ACC112 (cell line): ENCODE measurements at regions not wholly inside any gene's neighbourhood (a gene's known extent, or its start where the extent isn't known, plus 50 kb on each side); places are given as distances from the start of the nearest gene placed in this dataset.

Source experiments
- H2AFZ ChIP-seq: fragments of 200-600 bp; sonication (generic); one replicate; pipeline ENCODE4 v1.6.0; 2017; ENCODE audit warnings: antibody characterized with exemption, low read length; ENCODE audit not compliant: unreplicated experiment
- H3K27ac ChIP-seq: fragments of 200-600 bp; sonication (generic); 2 replicates; pipeline ENCODE4 v1.5.1; 2014; ENCODE audit warnings: low read depth, mild to moderate bottlenecking, antibody characterized with exemption, low read length, moderate library complexity
- H3K27me3 ChIP-seq: fragments of 200-600 bp; sonication (generic); 2 replicates; pipeline ENCODE4 v1.6.1; 2014; ENCODE audit warnings: mild to moderate bottlenecking, antibody characterized with exemption, low read length, moderate library complexity, mixed read lengths; ENCODE audit not compliant: insufficient read depth
- H3K36me3 ChIP-seq: fragments of 200-600 bp; sonication (generic); 2 replicates; pipeline ENCODE4 v1.6.1; 2016; ENCODE audit warnings: mild to moderate bottlenecking, antibody characterized with exemption, low read length, moderate library complexity, mixed read lengths; ENCODE audit not compliant: insufficient read depth
- H3K4me1 ChIP-seq: fragments of 200-600 bp; sonication (generic); one replicate; pipeline ENCODE4 v1.6.1; 2016; ENCODE audit warnings: low read length, mixed read lengths; ENCODE audit not compliant: insufficient read depth, unreplicated experiment, control insufficient read depth
- H3K4me3 ChIP-seq: fragments of 200-600 bp; sonication (generic); 2 replicates; pipeline ENCODE4 v1.5.1; 2014; ENCODE audit warnings: mild to moderate bottlenecking, low read depth, low read length
- H3K79me2 ChIP-seq: fragments of 200-600 bp; sonication (generic); one replicate; pipeline ENCODE4 v1.6.0; 2016; ENCODE audit warnings: low read length; ENCODE audit not compliant: control insufficient read depth, unreplicated experiment, insufficient read depth

- H2AFZ ChIP-seq, result peak overlapping the region; percentile 85
- peak overlapping the region; percentile 69 for H3K27ac ChIP-seq
- no peaks in the 10 kb centered on the region for H3K27me3 ChIP-seq
- no peaks in the 10 kb centered on the region for H3K79me2 ChIP-seq
- peaks cover 20% of the 10 kb centered on the region for H3K4me1 ChIP-seq
- peak overlapping the region; percentile 74 for H3K4me3 ChIP-seq
- no peaks in the 10 kb centered on the region for H3K36me3 ChIP-seq
These were observed 207.6 kb downstream of the OGFRL1 start for GRCh38 chr6:71496018-71496721.

GRCh38 chr6:71496722-71497033 lies 208.1 kb downstream of the OGFRL1 start:
- no peaks in the 10 kb centered on the region for H3K27me3 ChIP-seq
- no peaks in the 10 kb centered on the region for H3K36me3 ChIP-seq
- H3K27ac ChIP-seq, result peak overlapping the region; percentile 69
- H3K79me2 ChIP-seq, result no peaks in the 10 kb centered on the region
- H2AFZ ChIP-seq, result peak overlapping the region; percentile 85
- H3K4me1 ChIP-seq, result peaks cover 20% of the 10 kb centered on the region
- peak overlapping the region; percentile 74 for H3K4me3 ChIP-seq

- peaks cover 20% of the 10 kb centered on the region for H3K4me1 ChIP-seq
- no peak overlapping the region for H3K27ac ChIP-seq
- H2AFZ ChIP-seq, result no peak overlapping the region
These were observed 210.0 kb downstream of the OGFRL1 start for GRCh38 chr6:71498638-71499037.

GRCh38 chr6:71499667-71500066 lies 211.1 kb downstream of the OGFRL1 start:
- Histone ChIP-seq H3K4me1 (peaks cover 20% of the 10 kb centered on the region), H3K79me2 (no peaks in the 10 kb centered on the region), H3K4me3 (no peak overlapping the region), H3K27me3 (no peaks in the 10 kb centered on the region), H3K36me3 (no peaks in the 10 kb centered on the region), H2AFZ (peak overlapping the region; percentile 59), H3K27ac (no peak overlapping the region)

More at GRCh38 chr6:71498638-71499037, 210.0 kb downstream of the OGFRL1 start:
- Histone ChIP-seq H3K36me3 (no peaks in the 10 kb centered on the region), H3K27me3 (no peaks in the 10 kb centered on the region), H3K4me3 (no peak overlapping the region), H3K79me2 (no peaks in the 10 kb centered on the region)

GRCh38 chr6:71502168-71502567 lies 213.6 kb downstream of the OGFRL1 start:
- Histone ChIP-seq H3K4me3 (no peak overlapping the region), H3K4me1 (peaks cover 9% of the 10 kb centered on the region), H3K27ac (no peak overlapping the region), H2AFZ (no peak overlapping the region), H3K27me3 (no peaks in the 10 kb centered on the region), H3K36me3 (no peaks in the 10 kb centered on the region), H3K79me2 (no peaks in the 10 kb centered on the region)

GRCh38 chr6:71502956-71503355 lies 214.3 kb downstream of the OGFRL1 start:
- no peak overlapping the region for H2AFZ ChIP-seq
- H3K4me1 ChIP-seq, result peaks cover 5% of the 10 kb centered on the region
- no peaks in the 10 kb centered on the region for H3K79me2 ChIP-seq
- no peaks in the 10 kb centered on the region for H3K27me3 ChIP-seq
- H3K36me3 ChIP-seq, result no peaks in the 10 kb centered on the region
- H3K27ac ChIP-seq, result no peak overlapping the region
- no peak overlapping the region for H3K4me3 ChIP-seq

- Histone ChIP-seq H3K4me1 (peaks cover 11% of the 10 kb centered on the region), H3K4me3 (no peak overlapping the region), H3K79me2 (no peaks in the 10 kb centered on the region), H2AFZ (no peak overlapping the region), H3K27me3 (no peaks in the 10 kb centered on the region), H3K27ac (no peak overlapping the region), H3K36me3 (no peaks in the 10 kb centered on the region)
These were observed 218.6 kb downstream of the OGFRL1 start for GRCh38 chr6:71507183-71507582.

GRCh38 chr6:71509191-71510005 lies 220.8 kb downstream of the OGFRL1 start:
- H2AFZ ChIP-seq, result no peak overlapping the region
- H3K36me3 ChIP-seq, result no peaks in the 10 kb centered on the region
- no peak overlapping the region for H3K27ac ChIP-seq
- H3K27me3 ChIP-seq, result no peaks in the 10 kb centered on the region
- H3K79me2 ChIP-seq, result no peaks in the 10 kb centered on the region
- peaks cover 11% of the 10 kb centered on the region for H3K4me1 ChIP-seq
- no peak overlapping the region for H3K4me3 ChIP-seq

- H3K4me1 ChIP-seq, result peaks cover 11% of the 10 kb centered on the region
- no peaks in the 10 kb centered on the region for H3K36me3 ChIP-seq
- no peaks in the 10 kb centered on the region for H3K27me3 ChIP-seq
- H3K79me2 ChIP-seq, result no peaks in the 10 kb centered on the region
- H2AFZ ChIP-seq, result no peak overlapping the region
- no peak overlapping the region for H3K4me3 ChIP-seq
- no peak overlapping the region for H3K27ac ChIP-seq
These were observed 221.6 kb downstream of the OGFRL1 start for GRCh38 chr6:71510057-71510713.

- Histone ChIP-seq H3K79me2 (no peaks in the 10 kb centered on the region), H3K27ac (no peak overlapping the region), H3K4me1 (peaks cover 11% of the 10 kb centered on the region), H3K27me3 (no peaks in the 10 kb centered on the region), H3K36me3 (no peaks in the 10 kb centered on the region), H2AFZ (peak overlapping the region; percentile 8), H3K4me3 (no peak overlapping the region)
These were observed 222.2 kb downstream of the OGFRL1 start for GRCh38 chr6:71510856-71511255.
